A549 (cell line): ENCODE measurements at regions not wholly inside any gene's neighbourhood (a gene's known extent, or its start where the extent isn't known, plus 50 kb on each side); places are given as distances from the start of the nearest gene placed in this dataset.

Experiments
- CEBPB ChIP-seq, 2 experiments: fragments of >200 bp in 1 of 2; sonication (Bioruptor Twin) in 1 of 2; formaldehyde crosslinking in 1 of 2; IDR thresholded peaks; 2 replicates each; pipeline ENCODE4 v1.6.1; 2012 to 2016
- EP300 ChIP-seq, 2 experiments: fragments of >200 bp; sonication (Bioruptor Twin); formaldehyde crosslinking; IDR thresholded peaks; 2 replicates in 1 of 2; 3 replicates in 1 of 2; pipeline ENCODE4 v1.6.1; 2016 to 2017
- NR3C1 ChIP-seq: fragments of >200 bp; sonication (Bioruptor Twin); formaldehyde crosslinking; IDR thresholded peaks from 3 replicates; pipeline ENCODE4 v1.6.1; 2017
- POLR2A ChIP-seq: IDR thresholded peaks from 2 replicates; pipeline ENCODE4 v1.6.1; 2012; ENCODE audit warnings: mild to moderate bottlenecking, low read length
- TF ChIP-seq, protein P1 (sequence below): fragments of 200-600 bp; sonication (generic); IDR thresholded peaks from 2 replicates; pipeline ENCODE4 v1.6.1; 2016; ENCODE audit warnings: antibody characterized with exemption, mild to moderate bottlenecking, moderate library complexity

- TF ChIP-seq CEBPB (IDR thresholded peaks at IDR 0.05) (no peak), POLR2A (no peak), NR3C1 (no peak), EP300 (IDR thresholded peaks at IDR 0.05) (no peak)
- TF ChIP-seq, protein P1, sequence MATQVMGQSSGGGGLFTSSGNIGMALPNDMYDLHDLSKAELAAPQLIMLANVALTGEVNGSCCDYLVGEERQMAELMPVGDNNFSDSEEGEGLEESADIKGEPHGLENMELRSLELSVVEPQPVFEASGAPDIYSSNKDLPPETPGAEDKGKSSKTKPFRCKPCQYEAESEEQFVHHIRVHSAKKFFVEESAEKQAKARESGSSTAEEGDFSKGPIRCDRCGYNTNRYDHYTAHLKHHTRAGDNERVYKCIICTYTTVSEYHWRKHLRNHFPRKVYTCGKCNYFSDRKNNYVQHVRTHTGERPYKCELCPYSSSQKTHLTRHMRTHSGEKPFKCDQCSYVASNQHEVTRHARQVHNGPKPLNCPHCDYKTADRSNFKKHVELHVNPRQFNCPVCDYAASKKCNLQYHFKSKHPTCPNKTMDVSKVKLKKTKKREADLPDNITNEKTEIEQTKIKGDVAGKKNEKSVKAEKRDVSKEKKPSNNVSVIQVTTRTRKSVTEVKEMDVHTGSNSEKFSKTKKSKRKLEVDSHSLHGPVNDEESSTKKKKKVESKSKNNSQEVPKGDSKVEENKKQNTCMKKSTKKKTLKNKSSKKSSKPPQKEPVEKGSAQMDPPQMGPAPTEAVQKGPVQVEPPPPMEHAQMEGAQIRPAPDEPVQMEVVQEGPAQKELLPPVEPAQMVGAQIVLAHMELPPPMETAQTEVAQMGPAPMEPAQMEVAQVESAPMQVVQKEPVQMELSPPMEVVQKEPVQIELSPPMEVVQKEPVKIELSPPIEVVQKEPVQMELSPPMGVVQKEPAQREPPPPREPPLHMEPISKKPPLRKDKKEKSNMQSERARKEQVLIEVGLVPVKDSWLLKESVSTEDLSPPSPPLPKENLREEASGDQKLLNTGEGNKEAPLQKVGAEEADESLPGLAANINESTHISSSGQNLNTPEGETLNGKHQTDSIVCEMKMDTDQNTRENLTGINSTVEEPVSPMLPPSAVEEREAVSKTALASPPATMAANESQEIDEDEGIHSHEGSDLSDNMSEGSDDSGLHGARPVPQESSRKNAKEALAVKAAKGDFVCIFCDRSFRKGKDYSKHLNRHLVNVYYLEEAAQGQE = no peak
Observed at GRCh38 chr12:126727218-126728075, 1539.5 kb upstream of the TMEM132C start.
